Activated T-helper 9 cell treated with anti-CD3 and anti-CD28 coated beads, Interleukin-2, amount 50 U/mL, for 16 hours (primary cell): ENCODE measurements at regions not wholly inside any gene's neighbourhood (a gene's known extent, or its start where the extent isn't known, plus 50 kb on each side); places are given as distances from the start of the nearest gene placed in this dataset.
"Not testable (repeated sequence)": the region's sequence is repeated elsewhere in the genome, so short reads cannot be mapped to it uniquely, and the experiment has no call there.

Source experiments
- DNase-seq: peaks from one replicate; pipeline ENCODE4 v3.0.0-alpha.2; 2020; ENCODE audit warnings: low read depth

DNA sequence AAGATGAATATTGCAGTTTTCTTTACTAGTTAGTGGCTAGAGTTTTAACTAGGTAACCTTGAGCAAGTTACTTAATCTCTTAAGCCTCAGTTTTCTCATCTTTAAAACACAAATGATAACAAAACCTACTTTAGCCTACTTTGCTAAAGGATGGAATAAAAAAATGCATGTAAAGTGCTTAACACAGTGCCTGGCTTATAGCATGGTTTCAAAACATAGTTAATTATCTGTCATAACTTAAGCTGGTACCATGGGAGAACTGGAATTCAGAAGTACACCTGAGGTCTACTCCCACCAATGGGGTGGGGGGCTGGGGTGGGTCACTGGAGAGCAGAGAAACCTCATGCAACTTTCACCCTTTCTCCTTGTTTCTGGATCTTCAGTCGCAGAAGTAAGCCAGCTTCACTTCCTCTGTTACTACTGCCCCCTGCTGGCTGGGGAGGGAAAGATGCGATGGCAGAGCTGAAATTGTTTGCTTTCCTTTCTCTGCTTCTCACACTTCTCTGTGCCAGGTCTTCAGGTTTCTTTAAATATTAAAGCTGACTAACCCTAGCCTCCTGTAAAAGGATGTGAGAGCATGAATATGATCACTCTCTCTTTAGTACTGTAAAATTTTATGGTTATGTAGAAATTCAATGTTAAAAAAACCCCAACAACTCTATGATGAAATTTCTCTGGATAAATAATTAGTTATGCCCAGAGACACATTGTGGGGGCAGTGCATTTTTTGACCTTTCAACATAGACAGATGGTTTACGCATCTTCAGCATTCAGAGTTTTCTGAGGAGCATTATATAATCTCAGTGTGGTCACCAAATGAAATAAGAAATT, 324.2 kb downstream of the HLX start:
- peak; percentile 17 for DNase-seq

DNA sequence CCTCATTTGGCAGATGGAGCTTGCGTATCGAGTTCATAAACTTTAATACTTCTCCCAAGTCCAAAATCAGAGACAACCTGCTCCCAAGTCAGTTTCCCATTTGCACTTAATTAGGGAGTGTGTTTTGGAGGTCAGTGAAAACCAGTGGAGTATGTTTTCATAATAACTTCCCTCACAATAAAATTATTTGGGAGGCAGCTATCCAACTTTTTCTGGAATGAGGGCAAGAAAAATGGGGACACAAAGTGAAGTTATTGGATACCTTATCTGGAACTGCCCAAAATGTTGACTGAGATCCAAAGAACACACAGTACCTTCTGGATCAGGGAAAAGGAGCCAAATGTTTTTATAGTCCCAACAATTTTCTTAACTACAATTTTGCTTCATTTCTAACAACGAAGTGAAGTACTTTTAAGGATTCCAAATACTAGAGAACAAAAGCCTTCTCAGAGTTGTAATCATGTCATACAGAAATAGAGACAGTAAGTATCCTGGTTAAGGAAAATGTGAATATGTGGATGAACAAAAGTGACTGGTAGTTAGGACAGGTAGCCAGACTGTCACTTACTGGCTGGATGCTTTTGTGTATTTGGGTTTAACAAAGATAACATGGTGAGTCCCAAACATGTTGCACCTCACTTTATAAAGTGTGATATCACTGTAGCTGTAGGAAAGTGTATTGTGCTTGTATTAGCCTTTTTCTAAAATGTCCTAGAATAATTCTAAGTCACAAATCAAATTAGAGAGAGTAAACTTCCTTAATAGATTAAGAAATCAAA, 325.0 kb downstream of the HLX start:
- no peak for DNase-seq

DNA sequence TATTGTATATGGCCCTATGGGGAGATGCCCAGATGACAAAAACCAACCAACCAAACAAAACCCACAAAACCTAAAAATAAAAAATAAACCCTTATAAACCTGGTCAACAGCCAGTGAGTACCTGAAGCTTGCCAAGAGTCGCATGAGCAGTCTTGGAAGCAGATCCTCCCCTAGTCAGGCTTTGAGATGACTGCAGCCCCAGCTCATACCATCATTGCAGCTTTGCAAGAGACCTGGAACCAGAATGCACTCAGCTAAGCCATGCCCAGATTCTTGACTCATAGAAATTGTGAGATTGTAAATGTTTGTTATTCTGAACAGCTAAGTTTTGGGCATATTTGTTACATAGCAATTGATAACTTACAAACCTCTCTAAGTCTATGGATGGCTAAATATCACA, 326.8 kb downstream of the HLX start:
- DNase-seq = no peak

DNA sequence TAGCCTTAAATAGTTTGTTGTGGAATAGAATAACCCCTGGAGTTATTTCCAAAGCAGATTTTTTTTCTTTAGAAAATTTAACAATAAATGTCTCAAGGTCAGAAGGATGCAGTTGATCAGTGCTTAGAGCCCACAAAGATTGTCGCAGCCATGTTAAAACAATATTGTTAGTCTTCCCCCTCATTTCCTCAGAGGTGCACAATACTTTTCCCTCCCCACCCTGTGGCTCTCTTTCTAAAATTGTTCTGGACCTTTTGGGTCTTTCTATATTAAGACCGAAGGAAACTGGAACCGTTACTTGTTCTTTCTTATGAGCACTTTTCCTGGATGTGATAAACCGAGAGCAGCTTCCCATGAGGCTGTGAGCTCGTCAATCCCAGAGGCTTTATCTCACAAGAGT, 333.7 kb downstream of the HLX start:
- DNase-seq = no peak

DNA sequence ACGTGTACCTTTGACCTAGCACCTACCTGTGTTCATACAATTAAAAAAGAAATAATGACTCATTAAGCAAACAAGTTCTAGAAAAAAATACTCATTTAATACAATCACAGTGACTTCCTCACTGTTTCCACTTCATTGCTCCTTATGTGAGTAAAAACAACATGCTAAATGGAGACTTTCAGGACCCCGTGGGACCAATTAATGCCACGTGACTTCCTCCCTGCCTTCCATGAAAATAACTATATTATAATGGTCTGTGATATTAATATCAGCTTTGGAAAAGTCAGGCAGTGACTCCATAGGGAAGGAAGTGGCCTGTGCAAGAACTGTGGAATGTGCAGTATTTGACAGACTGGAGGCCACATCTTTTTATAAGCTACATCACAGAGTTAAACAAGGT, 337.8 kb downstream of the HLX start:
- DNase-seq = no peak

DNA sequence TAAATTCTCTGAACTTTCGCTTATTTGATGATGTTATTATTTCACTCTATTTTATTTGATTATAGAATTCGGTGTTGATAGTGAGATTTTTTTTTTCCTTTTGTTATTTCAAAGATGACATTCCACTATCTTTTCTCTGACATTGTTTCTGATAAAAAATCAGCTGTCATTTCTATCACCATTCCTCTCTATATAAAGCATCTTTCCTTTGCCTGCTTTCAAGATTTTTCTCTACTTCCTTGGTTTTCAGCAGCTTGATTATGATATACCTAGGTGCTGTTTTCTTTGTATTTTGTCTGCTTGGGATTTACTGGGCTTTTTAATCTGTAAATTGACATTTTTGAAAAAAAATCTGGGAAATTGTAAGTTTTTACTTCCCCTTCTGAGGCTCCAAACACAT, 344.0 kb downstream of the HLX start:
- no peak for DNase-seq

DNA sequence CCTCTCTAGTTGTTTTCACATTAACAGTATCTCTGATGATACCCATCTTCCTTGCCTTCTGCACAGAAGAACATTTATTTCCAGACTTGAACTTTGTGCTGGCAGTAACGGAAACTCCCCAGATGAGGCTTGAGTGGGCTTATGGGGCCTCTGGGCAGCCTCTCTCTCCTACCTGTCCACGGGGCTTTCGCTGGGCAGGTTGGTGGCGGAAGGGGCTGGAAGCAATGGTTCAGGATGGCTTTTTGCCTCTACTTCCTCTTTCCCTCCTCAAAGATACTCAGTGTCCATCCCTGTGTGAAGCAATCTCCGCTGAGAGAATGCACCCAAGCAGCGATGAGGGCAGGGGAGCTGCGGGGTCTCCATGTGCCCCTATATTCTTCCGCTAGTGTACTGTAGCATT, 348.2 kb downstream of the HLX start:
- no peak for DNase-seq

DNA sequence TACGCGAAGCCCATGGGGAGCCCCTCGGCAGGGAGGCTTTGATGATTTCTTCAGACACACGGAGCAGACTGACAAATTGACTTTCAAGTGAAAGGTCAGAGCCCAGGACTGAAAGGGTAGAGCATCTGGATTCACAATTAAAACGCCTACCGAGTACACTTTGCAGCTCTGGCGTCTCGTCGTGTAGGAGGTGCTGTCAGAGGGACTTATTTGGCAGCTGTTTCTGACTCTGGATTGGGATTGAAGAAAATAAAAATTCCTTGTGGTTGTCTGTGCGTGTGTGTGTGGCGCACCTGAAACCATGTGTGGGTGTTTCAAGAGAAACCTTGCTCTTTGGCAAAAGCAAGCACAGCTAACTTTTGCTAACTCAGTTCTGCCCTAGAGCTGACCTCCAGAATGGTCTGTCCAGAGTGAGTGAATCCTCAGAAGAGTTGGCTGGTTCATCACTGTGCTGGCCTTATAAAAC, 348.7 kb downstream of the HLX start:
- no peak for DNase-seq

DNA sequence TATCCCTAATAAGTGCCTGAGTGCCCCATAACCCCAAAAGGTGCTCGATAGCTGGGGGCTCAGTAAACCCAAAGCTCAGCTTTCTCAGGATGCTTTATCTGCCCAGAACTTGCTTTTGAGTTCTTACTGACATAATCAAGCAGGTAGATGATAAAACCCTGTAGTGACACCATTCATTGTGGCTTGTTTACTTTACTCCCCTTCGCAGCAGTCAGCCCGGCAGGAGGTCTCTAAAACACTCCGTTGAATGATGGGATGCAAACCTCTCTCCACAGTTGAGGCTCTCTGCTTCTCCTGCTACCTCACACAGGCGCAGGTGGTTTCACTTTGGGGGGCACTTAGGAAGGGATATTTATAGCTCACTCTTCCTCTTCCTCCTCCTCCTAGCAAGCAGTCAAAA, 349.4 kb downstream of the HLX start:
- DNase-seq = no peak

DNA sequence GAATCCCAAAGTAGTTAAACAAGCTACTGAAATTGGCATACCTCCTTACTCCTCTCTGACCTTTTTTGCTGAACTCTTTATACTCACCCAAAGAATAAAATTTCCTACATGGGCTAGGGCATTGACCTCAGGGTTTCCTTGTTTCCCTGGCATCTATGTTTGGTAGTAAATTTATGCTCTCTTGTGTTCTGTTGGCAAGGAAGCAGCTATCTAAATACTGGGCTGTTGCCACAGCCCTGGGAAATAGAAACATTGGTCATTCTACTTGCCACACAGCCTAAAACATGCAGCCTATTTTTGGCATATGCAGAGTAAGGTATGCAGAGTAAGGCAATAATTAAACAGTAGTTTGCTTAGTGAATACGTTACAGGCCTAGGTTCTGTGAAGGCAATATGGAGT, 351.4 kb downstream of the HLX start:
- DNase-seq = no peak

DNA sequence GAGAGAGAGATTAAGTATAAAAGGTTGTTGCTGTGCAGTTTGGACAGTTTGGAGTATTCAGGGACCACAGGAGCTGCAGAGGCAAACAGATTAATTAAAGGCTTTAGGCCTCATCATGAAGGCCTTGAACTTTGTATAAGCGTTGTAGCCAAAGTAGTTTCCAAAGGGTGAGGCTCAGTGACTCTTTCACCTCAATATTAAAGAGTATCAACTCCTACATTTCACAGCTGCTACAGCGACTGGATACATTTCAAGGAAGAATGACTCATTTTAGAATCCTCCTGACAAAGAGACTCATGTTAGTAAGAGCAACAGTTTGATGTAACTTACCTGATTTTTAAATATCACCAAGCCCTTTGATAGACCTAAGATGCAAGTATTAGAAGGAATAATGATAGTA, 355.5 kb downstream of the HLX start:
- no peak for DNase-seq

DNA sequence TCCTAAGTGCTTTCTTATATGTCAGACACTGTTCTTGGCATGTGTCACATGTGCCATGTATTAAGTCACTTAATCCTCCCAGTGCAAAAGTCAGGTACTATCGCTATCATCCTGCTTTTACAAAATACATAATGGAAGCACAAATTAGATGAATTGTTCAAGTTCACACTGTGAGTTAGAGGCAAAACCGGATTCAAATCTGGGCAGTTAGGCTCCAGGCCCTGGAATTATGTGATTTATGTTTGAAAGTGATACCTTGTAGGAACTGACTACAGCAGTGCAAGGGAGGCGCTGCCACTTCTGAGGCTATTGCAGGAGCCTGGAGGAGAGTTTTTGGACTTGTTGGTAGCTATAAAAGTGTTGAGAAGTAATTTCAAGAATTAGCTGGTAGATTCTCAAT, 358.3 kb downstream of the HLX start:
- DNase-seq = no peak

DNA sequence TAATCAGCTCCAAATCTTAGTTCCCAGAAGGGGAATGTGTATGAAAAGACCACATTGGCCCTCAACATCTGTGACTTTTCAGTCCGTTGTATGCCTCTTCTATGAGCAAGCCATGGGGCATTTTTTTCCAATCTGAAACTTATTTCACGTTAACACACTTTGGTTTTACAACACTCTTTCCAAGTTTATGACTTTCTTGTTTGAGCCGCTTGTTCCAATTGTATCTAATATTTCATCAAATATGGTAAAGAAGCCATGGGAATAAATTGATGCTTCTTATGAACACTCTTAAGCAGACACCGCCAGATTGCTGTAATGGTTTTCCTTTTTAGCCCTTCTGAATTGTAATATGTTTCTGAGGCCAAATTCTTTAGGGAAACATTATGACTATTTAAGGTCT, 359.9 kb downstream of the HLX start:
- DNase-seq = no peak

DNA sequence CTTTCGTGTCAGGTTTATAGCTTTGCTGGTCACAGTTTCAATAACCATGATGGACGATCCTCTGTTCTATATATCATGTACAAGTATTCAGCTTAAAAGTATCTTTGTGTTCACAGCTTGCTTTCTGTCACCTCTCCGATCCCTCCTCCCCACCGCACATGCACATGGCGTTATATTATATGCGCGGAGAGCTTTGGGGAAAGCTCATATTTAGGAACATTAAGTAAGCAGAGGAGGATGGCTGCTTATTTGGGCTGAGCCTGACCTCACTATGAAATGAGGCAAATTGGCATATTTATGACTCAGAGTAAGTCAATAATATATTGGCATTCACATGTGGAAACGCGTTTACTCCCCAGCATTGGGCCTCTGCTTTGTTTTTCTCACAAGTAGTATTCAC, 360.5 kb downstream of the HLX start:
- DNase-seq = no peak

DNA sequence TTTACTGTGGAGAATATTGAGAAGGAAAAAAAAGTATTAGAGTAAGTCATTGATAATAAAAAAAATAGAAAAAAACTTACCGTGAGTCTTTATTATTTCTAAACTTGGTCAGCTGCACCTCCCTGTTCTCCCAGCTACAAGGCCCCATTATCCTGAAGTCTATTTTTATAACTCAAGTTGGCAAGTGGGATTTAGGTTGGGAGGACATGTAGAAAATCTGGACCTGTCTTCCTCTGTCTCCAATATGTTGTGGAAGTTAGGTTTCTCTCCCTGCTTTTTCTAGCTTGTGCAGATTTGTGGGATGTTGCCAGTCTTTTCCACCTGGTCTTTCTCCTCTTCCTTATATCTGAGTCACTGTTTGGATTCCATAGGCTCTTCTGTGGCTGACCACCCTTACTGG, 361.4 kb downstream of the HLX start:
- DNase-seq = no peak

DNA sequence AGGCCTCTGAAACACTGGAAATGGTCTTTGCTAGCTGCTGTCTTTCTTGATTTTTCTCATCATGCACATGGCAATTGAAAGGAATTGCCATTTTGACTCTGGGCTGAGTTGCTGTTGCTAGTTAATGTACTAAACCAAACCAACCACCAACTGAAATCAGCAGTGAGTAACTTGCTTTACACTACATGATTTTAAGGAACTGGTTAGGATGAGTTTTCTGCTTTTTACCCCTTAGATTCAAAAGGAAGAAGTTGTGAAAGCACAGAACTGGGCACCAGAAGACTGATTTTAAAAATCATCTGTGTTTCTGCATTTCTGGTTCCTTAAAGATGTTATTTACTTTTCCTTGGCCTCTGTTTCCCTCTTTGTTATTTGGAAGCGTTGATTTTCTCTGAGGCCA, 361.9 kb downstream of the HLX start:
- no peak for DNase-seq

DNA sequence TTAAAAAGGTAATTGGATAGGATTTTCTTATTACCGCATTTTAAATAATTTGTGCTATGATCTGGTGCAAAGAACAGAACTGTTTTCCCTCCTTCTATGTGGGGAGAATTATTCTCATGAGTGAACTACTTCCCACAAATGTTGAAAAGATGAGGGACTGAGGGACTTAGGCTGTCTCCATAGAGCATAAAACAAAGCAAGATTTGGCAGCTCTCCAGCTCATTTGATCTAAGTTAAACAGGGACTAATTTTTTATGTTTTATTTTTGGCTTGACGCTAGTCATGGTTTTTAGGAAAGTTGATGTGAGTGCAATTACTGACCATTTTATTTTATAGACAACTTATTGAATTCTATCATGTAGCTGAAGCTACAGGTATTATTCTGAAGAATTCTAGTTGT, 362.3 kb downstream of the HLX start:
- DNase-seq = no peak

DNA sequence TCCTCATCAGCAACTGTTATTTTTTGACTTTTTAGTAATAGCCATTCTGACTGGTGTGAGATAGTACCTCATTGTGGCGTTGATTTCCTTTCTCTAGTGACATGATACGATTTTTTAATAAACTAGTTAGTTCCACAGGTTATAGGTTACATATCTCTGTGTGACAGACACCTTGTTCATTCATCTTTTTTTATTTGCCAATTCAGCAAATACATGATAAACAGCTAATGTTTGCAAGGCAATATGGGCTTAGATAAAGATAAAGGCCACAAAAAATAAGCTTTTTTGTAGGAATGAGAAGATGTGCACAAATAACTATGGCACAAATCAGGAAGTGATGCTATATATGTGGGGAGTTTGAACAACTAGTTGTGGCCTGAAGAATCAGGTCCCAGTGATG, 366.8 kb downstream of the HLX start:
- DNase-seq = no peak

DNA sequence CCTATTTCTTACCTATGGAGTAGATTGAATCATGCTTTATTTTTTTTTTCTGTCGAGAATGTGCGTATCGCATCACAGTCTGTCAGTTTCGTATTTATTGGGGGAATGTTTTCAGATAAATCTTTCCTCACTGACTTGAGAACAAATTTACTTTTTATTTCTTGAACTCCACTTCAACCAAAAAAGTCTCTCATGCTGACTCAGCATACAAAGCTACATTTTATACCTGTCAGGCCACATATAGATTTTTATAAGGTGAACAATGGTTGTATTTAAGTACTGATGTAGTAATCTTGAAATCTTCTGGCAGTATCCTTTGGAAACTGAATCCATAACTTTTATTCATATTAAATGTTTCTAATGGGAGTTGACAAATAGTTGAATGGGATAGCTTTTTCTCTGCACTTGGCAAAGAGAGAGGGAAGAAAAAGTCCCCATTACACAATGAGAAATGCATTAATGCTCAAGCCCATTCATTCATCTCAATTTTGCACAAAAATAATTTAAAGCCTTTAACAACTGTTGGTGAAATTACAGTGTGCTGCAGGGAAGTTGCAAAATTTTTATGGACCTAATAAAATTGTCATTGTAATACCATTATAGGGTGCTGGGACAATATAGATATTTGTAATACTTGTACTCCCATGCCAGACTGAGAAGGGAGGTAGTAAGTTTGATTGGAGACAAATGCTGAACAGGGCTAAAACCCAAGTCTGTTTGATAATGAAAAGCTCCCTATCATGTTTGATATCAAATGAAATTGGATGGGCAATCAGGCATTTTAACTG, 367.6 kb downstream of the HLX start:
- no peak for DNase-seq

DNA sequence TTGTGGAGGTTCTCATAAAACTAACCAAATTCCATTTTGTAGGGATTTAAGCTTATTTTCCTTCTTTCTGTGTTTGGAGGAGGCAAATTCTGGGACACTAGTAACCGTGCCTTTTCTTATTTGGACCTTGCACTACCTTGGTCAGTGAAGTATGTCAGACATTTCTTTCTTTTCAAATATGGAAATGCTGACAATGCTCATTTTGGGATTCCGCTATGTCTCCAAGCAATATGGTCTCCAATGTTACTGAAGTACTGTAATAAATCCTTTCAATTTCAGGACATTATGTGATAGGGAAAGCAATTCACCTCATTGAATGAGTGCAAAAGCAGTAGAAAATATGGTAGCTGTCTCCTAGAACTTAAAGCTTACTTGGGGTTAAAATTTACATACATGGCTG, 372.3 kb downstream of the HLX start:
- DNase-seq = no peak

DNA sequence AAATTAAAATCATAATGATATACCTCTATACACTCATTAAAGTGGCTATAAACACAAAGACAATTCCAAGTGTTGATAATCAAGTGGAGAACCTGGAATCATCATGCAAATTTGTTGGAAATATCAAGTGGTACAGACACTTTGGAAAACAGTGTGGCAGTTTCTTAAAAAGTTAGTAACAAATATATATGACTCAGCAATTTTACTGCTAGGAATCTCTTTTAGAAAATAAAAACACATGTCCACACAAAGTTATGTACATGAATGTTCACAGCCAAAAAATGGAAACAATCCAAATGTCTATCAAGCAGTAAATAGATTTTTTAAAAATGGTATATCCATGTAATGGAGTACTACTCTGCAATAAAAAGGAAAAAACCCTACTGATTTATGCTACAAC, 375.6 kb downstream of the HLX start:
- no peak for DNase-seq

DNA sequence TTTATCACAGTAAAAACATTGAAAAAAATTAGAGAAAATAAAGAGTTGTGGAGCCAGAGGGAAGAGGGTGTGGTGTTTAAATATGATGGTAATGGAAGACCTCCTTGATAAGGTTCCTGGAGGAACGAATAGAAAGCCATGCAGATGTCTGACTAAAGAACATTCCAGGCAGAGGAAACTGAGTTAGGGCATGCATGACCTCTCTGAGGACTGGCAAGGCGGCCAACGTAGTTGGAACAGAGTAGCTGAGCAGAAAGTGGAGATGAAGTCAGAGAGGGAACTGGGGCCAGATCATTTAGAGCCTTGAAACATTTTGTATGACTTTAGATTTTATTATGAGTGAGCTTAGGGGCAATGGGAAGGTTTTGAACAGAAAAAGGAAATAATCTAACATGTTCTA, 377.5 kb downstream of the HLX start:
- no peak for DNase-seq

DNA sequence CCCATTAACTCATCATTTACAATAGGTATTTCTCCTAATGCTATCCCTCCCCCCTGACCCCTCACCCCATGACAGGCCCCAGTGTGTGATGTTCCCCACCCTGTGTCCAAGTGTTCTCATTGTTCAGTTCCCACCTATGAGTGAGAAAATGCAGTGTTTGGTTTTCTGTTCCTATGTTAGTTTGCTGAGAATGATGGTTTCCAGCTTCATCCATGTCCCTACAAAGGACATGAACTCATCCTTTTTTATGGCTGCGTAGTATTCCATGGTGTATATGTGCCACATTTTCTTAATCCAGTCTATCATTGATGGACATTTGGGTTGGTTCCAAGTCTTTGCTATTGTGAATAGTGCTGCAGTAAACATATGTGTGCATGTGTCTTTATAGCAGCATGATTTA, 378.3 kb downstream of the HLX start:
- DNase-seq = not testable (repeated sequence)
